ENCODE measurements at regions not wholly inside any gene's neighbourhood (a gene's known extent, or its start where the extent isn't known, plus 50 kb on each side); places are given as distances from the start of the nearest gene placed in this dataset.
"Not testable (repeated sequence)": the region's sequence is repeated elsewhere in the genome, so short reads cannot be mapped to it uniquely, and the experiment has no call there.

DNA sequence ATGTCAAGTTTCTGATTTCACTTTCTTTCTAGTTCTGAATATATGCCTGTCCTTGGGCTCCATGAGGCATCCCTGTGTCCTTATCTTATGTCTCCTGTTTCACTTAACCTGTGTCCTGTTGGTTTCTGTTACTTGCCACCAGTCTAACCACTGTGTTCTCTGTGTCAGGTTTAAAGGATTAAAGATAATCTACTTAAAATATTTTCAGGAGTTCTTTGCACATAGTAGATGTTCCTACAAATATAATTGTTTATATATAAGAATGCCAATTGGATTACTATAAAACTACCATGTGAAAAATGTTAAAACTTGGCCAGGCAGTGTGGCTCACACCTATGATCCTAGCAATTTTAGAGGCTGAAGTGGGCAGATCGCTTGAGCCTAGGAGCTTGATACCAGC is 406.4 kb downstream of the CCER1 start:
- no peak for TF ChIP-seq CTCF (IDR thresholded peaks at IDR 0.05; ENCODE audit: low read depth, low read length, poor library complexity, severe bottlenecking)
- H3F3A ChIP-seq (ENCODE audit: control insufficient read depth, insufficient read depth), result no peaks in the 10 kb centered on the region
- no peaks in the 10 kb centered on the region for H4K20me1 ChIP-seq (ENCODE audit: control insufficient read depth, insufficient read depth, low read depth, low read length)
- no peaks in the 10 kb centered on the region for H3K79me2 ChIP-seq (ENCODE audit: control insufficient read depth, low read length)
- H3K4me1 ChIP-seq (ENCODE audit: control insufficient read depth, low read length), result no peaks in the 10 kb centered on the region
- H3K4me2 ChIP-seq (ENCODE audit: low read length), result no peak overlapping the region
- H3K36me3 ChIP-seq (ENCODE audit: control insufficient read depth, low read length), result no peaks in the 10 kb centered on the region
- H3K27me3 ChIP-seq (ENCODE audit: control insufficient read depth, low read length), result no peaks in the 10 kb centered on the region
- no peaks in the 10 kb centered on the region for H3K9me3 ChIP-seq (ENCODE audit: control insufficient read depth, insufficient read depth, low read length)
- no peak overlapping the region for H3K27ac ChIP-seq (ENCODE audit: low read depth, low read length)
- no peak overlapping the region for H3K4me3 ChIP-seq (ENCODE audit: low read length)
- H3K9me2 ChIP-seq (replicated peaks; ENCODE audit: control insufficient read depth, low read length), result no peaks in the 10 kb centered on the region

GRCh38 chr12:90546511-90546910 is 408.5 kb downstream of the CCER1 start:
- Histone ChIP-seq H3K9me3 (ENCODE audit: control insufficient read depth, insufficient read depth, low read length) (no peaks in the 10 kb centered on the region), H3K4me3 (ENCODE audit: low read length) (no peak overlapping the region), H3F3A (ENCODE audit: control insufficient read depth, insufficient read depth) (no peaks in the 10 kb centered on the region), H3K79me2 (ENCODE audit: control insufficient read depth, low read length) (no peaks in the 10 kb centered on the region), H3K4me2 (ENCODE audit: low read length) (no peak overlapping the region), H3K27ac (ENCODE audit: low read depth, low read length) (no peak overlapping the region), H3K9me2 (replicated peaks; ENCODE audit: control insufficient read depth, low read length) (no peaks in the 10 kb centered on the region), H3K4me1 (ENCODE audit: control insufficient read depth, low read length) (no peaks in the 10 kb centered on the region), H3K36me3 (ENCODE audit: control insufficient read depth, low read length) (no peaks in the 10 kb centered on the region), H4K20me1 (ENCODE audit: control insufficient read depth, insufficient read depth, low read depth, low read length) (no peaks in the 10 kb centered on the region), H3K27me3 (ENCODE audit: control insufficient read depth, low read length) (no peaks in the 10 kb centered on the region)
- TF ChIP-seq EZH2phosphoT487 (IDR thresholded peaks at IDR 0.05; ENCODE audit: borderline replicate concordance, low read length) (no peak), CTCF (IDR thresholded peaks at IDR 0.05; ENCODE audit: low read depth, low read length, poor library complexity, severe bottlenecking) (no peak)

DNA sequence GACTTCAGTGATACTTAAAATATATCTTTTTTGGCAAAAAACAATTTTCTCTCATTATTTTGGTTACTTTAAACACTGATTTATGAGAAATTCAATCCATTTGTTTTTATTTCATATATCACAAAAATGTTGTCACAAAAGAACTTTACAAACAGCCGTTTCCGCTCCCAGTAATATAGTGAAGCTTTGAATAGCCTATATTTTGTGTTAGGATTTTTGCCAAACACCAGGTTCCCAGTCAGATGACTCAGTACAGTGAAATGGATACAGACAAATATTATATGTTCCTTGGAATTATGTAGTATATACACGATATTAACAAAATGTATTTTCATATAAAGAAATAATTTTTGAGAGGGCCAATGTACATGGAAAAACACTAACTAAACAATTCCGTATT is 411.1 kb downstream of the CCER1 start:
- Histone ChIP-seq H3K4me2 (ENCODE audit: low read length) (no peak overlapping the region), H3K27ac (ENCODE audit: low read depth, low read length) (no peak overlapping the region), H3K36me3 (ENCODE audit: control insufficient read depth, low read length) (no peaks in the 10 kb centered on the region), H4K20me1 (ENCODE audit: control insufficient read depth, insufficient read depth, low read depth, low read length) (no peaks in the 10 kb centered on the region), H3F3A (ENCODE audit: control insufficient read depth, insufficient read depth) (no peaks in the 10 kb centered on the region), H3K9me2 (replicated peaks; ENCODE audit: control insufficient read depth, low read length) (no peaks in the 10 kb centered on the region), H3K27me3 (ENCODE audit: control insufficient read depth, low read length) (no peaks in the 10 kb centered on the region), H3K4me3 (ENCODE audit: low read length) (no peak overlapping the region), H3K9me3 (ENCODE audit: control insufficient read depth, insufficient read depth, low read length) (no peaks in the 10 kb centered on the region), H3K79me2 (ENCODE audit: control insufficient read depth, low read length) (no peaks in the 10 kb centered on the region), H3K4me1 (ENCODE audit: control insufficient read depth, low read length) (no peaks in the 10 kb centered on the region)
- no peak for TF ChIP-seq CTCF (IDR thresholded peaks at IDR 0.05; ENCODE audit: low read depth, low read length, poor library complexity, severe bottlenecking)
- no peak for TF ChIP-seq EZH2phosphoT487 (IDR thresholded peaks at IDR 0.05; ENCODE audit: borderline replicate concordance, low read length)

DNA sequence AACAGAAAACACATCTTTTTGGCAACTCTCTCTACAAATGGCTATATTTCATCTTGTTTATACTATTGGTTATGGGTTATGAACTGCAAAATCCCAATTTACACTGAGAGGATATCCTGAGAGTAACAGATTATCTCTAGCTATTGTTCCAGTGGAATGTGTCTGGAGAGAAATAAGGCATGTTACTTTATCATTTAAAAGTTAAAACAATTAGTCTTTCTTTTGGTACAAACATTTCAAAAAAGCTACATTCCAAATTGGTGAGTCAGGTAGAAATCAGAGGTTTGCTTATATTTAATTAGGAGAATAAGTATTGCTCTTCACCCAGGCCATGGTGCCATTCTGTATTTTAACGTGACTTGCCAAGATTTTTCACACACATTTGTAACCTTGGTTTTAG is 411.6 kb downstream of the CCER1 start:
- H3K4me3 ChIP-seq (ENCODE audit: low read length), result no peak overlapping the region
- no peak overlapping the region for H3K27ac ChIP-seq (ENCODE audit: low read depth, low read length)
- no peaks in the 10 kb centered on the region for H3K36me3 ChIP-seq (ENCODE audit: control insufficient read depth, low read length)
- no peaks in the 10 kb centered on the region for H3F3A ChIP-seq (ENCODE audit: control insufficient read depth, insufficient read depth)
- H3K9me2 ChIP-seq (replicated peaks; ENCODE audit: control insufficient read depth, low read length), result no peaks in the 10 kb centered on the region
- H3K79me2 ChIP-seq (ENCODE audit: control insufficient read depth, low read length), result no peaks in the 10 kb centered on the region
- no peaks in the 10 kb centered on the region for H3K9me3 ChIP-seq (ENCODE audit: control insufficient read depth, insufficient read depth, low read length)
- no peak overlapping the region for H3K4me2 ChIP-seq (ENCODE audit: low read length)
- no peak for TF ChIP-seq EZH2phosphoT487 (IDR thresholded peaks at IDR 0.05; ENCODE audit: borderline replicate concordance, low read length)
- no peak for TF ChIP-seq CTCF (IDR thresholded peaks at IDR 0.05; ENCODE audit: low read depth, low read length, poor library complexity, severe bottlenecking)
- H3K4me1 ChIP-seq (ENCODE audit: control insufficient read depth, low read length), result no peaks in the 10 kb centered on the region
- H4K20me1 ChIP-seq (ENCODE audit: control insufficient read depth, insufficient read depth, low read depth, low read length), result no peaks in the 10 kb centered on the region
- H3K27me3 ChIP-seq (ENCODE audit: control insufficient read depth, low read length), result no peaks in the 10 kb centered on the region

DNA sequence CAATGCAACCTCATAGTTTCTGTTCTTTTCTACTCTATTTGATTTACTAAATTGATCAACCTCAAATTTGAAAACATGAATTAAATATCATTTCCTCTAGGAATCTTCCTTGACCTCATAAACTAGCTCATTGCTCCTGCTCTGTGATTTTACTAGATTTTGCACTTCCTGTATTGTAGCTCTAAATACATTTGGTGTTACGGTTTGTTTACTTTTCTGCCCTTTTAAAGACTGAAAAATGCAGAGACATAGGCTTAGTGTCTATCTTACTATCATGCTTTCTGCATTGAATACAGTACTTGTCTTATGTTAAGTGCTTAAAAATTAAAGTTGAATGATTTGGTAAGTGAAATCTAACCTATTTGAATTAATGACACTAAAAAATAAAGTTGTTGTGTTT is 412.1 kb downstream of the CCER1 start:
- H3K4me3 ChIP-seq (ENCODE audit: low read length); H3F3A ChIP-seq (ENCODE audit: control insufficient read depth, insufficient read depth); H3K4me2 ChIP-seq (ENCODE audit: low read length); H3K9me2 ChIP-seq (replicated peaks; ENCODE audit: control insufficient read depth, low read length); H3K36me3 ChIP-seq (ENCODE audit: control insufficient read depth, low read length); H3K9me3 ChIP-seq (ENCODE audit: control insufficient read depth, insufficient read depth, low read length); H4K20me1 ChIP-seq (ENCODE audit: control insufficient read depth, insufficient read depth, low read depth, low read length); H3K27me3 ChIP-seq (ENCODE audit: control insufficient read depth, low read length); H3K27ac ChIP-seq (ENCODE audit: low read depth, low read length); H3K79me2 ChIP-seq (ENCODE audit: control insufficient read depth, low read length); H3K4me1 ChIP-seq (ENCODE audit: control insufficient read depth, low read length): not testable (repeated sequence)
